ENCODE measurements at regions not wholly inside any gene's neighbourhood (a gene's known extent, or its start where the extent isn't known, plus 50 kb on each side); places are given as distances from the start of the nearest gene placed in this dataset.

- Mint-ChIP-seq H3K27ac (no peak overlapping the region), H3K27me3 (no peaks in the 10 kb centered on the region), H3K4me3 (no peak overlapping the region), H3K36me3 (no peaks in the 10 kb centered on the region), H3K4me1 (no peaks in the 10 kb centered on the region), H3K9me3 (peaks cover 0 to 1% of the 10 kb centered on the region in 2 donors)
- DNase-seq, result no peak
- no peak for ATAC-seq (replicated peaks)
Measured at GRCh38 chr14:39755269-39755878, 323.1 kb upstream of the FBXO33 start.

GRCh38 chr14:39740454-39740853 is 308.2 kb upstream of the FBXO33 start:
- DNase-seq (no peak), ATAC-seq (replicated peaks) (peak in 1 of 2 donors; percentile 10)
- Mint-ChIP-seq H3K36me3 (no peaks in the 10 kb centered on the region), H3K27me3 (no peaks in the 10 kb centered on the region), H3K4me1 (no peaks in the 10 kb centered on the region), H3K27ac (no peak overlapping the region), H3K4me3 (no peak overlapping the region), H3K9me3 (peaks cover 4 to 7% of the 10 kb centered on the region in 2 donors)

GRCh38 chr14:39739796-39740195 is 307.6 kb upstream of the FBXO33 start:
- peaks cover 4 to 7% of the 10 kb centered on the region in 2 donors for H3K9me3 Mint-ChIP-seq
- DNase-seq, result no peak
- no peaks in the 10 kb centered on the region for H3K36me3 Mint-ChIP-seq
- H3K27ac Mint-ChIP-seq, result no peak overlapping the region
- no peak for ATAC-seq (replicated peaks)
- no peaks in the 10 kb centered on the region for H3K4me1 Mint-ChIP-seq
- H3K27me3 Mint-ChIP-seq, result no peaks in the 10 kb centered on the region
- H3K4me3 Mint-ChIP-seq, result no peak overlapping the region

- H3K9me3 Mint-ChIP-seq, result peaks cover 5 to 10% of the 10 kb centered on the region in 2 donors
- DNase-seq (no peak), ATAC-seq (replicated peaks) (no peak)
- no peak overlapping the region for H3K4me3 Mint-ChIP-seq
- H3K27ac Mint-ChIP-seq, result no peak overlapping the region
- no peaks in the 10 kb centered on the region for H3K4me1 Mint-ChIP-seq
- no peaks in the 10 kb centered on the region for H3K36me3 Mint-ChIP-seq
- H3K27me3 Mint-ChIP-seq, result no peaks in the 10 kb centered on the region
Measured at GRCh38 chr14:39734306-39734705, 302.1 kb upstream of the FBXO33 start.

GRCh38 chr14:39733741-39734140 is 301.5 kb upstream of the FBXO33 start:
- Mint-ChIP-seq H3K9me3 (peaks cover 11 to 15% of the 10 kb centered on the region in 2 donors), H3K27me3 (no peaks in the 10 kb centered on the region), H3K27ac (no peak overlapping the region), H3K4me1 (no peaks in the 10 kb centered on the region), H3K4me3 (no peak overlapping the region), H3K36me3 (no peaks in the 10 kb centered on the region)
- ATAC-seq (replicated peaks) (peak; percentile 23 to 41), DNase-seq (no peak)

- Mint-ChIP-seq H3K27me3 (no peaks in the 10 kb centered on the region), H3K27ac (no peak overlapping the region), H3K36me3 (no peaks in the 10 kb centered on the region), H3K4me3 (no peak overlapping the region), H3K9me3 (peaks cover 7 to 14% of the 10 kb centered on the region in 2 donors), H3K4me1 (no peaks in the 10 kb centered on the region)
- DNase-seq (no peak), ATAC-seq (replicated peaks) (no peak)
Measured at GRCh38 chr14:39731912-39732311, 299.7 kb upstream of the FBXO33 start.

GRCh38 chr14:39726563-39726962 is 294.3 kb upstream of the FBXO33 start:
- H3K36me3 Mint-ChIP-seq, result no peaks in the 10 kb centered on the region

GRCh38 chr14:39722547-39723273 is 290.5 kb upstream of the FBXO33 start:
- ATAC-seq (replicated peaks) (no peak), DNase-seq (no peak)
- H3K4me1 Mint-ChIP-seq, result no peaks in the 10 kb centered on the region
- H3K36me3 Mint-ChIP-seq, result no peaks in the 10 kb centered on the region
- no peak overlapping the region for H3K27ac Mint-ChIP-seq
- H3K27me3 Mint-ChIP-seq, result no peaks in the 10 kb centered on the region
- no peak overlapping the region for H3K4me3 Mint-ChIP-seq
- no peaks in the 10 kb centered on the region for H3K9me3 Mint-ChIP-seq

More at GRCh38 chr14:39726563-39726962, 294.3 kb upstream of the FBXO33 start:
- Mint-ChIP-seq H3K4me1 (no peaks in the 10 kb centered on the region), H3K27ac (no peak overlapping the region), H3K4me3 (no peak overlapping the region), H3K27me3 (no peaks in the 10 kb centered on the region), H3K9me3 (peaks cover 7 to 10% of the 10 kb centered on the region in 2 donors)
- no peak for DNase-seq
- ATAC-seq (replicated peaks), result no peak

GRCh38 chr14:39716987-39717570 is 284.8 kb upstream of the FBXO33 start:
- no peak for DNase-seq

GRCh38 chr14:39712293-39712999 is 280.2 kb upstream of the FBXO33 start:
- Mint-ChIP-seq H3K36me3 (no peaks in the 10 kb centered on the region), H3K4me3 (no peak overlapping the region), H3K27ac (no peak overlapping the region), H3K4me1 (no peaks in the 10 kb centered on the region), H3K9me3 (peaks cover 3 to 6% of the 10 kb centered on the region in 2 donors), H3K27me3 (no peaks in the 10 kb centered on the region)
- no peak for DNase-seq
- ATAC-seq (replicated peaks), result no peak

More at GRCh38 chr14:39716987-39717570, 284.8 kb upstream of the FBXO33 start:
- ATAC-seq (replicated peaks), result no peak
- Mint-ChIP-seq H3K36me3 (no peaks in the 10 kb centered on the region), H3K27me3 (no peaks in the 10 kb centered on the region), H3K4me1 (no peaks in the 10 kb centered on the region), H3K4me3 (no peak overlapping the region), H3K27ac (no peak overlapping the region), H3K9me3 (no peaks in the 10 kb centered on the region)

GRCh38 chr14:39704594-39704993 is 272.4 kb upstream of the FBXO33 start:
- Mint-ChIP-seq H3K27ac (no peak overlapping the region), H3K36me3 (no peaks in the 10 kb centered on the region)

GRCh38 chr14:39694341-39694740 is 262.1 kb upstream of the FBXO33 start:
- Mint-ChIP-seq H3K36me3 (no peaks in the 10 kb centered on the region), H3K27me3 (no peaks in the 10 kb centered on the region), H3K9me3 (peaks cover 0 to 8% of the 10 kb centered on the region in 2 donors), H3K4me1 (no peaks in the 10 kb centered on the region), H3K4me3 (no peak overlapping the region), H3K27ac (no peak overlapping the region)
- ATAC-seq (replicated peaks) (no peak), DNase-seq (no peak)

More at GRCh38 chr14:39704594-39704993, 272.4 kb upstream of the FBXO33 start:
- DNase-seq (no peak), ATAC-seq (replicated peaks) (no peak)
- no peaks in the 10 kb centered on the region for H3K4me1 Mint-ChIP-seq
- H3K27me3 Mint-ChIP-seq, result no peaks in the 10 kb centered on the region
- H3K4me3 Mint-ChIP-seq, result no peak overlapping the region
- H3K9me3 Mint-ChIP-seq, result peaks cover 12 to 20% of the 10 kb centered on the region in 2 donors

GRCh38 chr14:39683691-39684260 is 251.5 kb upstream of the FBXO33 start:
- Mint-ChIP-seq H3K4me1 (no peaks in the 10 kb centered on the region), H3K9me3 (peaks cover 4 to 5% of the 10 kb centered on the region in 2 donors), H3K4me3 (no peak overlapping the region), H3K27ac (no peak overlapping the region), H3K27me3 (no peaks in the 10 kb centered on the region), H3K36me3 (no peaks in the 10 kb centered on the region)
- DNase-seq, result no peak
- ATAC-seq (replicated peaks), result no peak

- H3K9me3 Mint-ChIP-seq, result peaks cover 4 to 5% of the 10 kb centered on the region in 2 donors
- ATAC-seq (replicated peaks) (no peak), DNase-seq (no peak)
- no peaks in the 10 kb centered on the region for H3K36me3 Mint-ChIP-seq
- no peak overlapping the region for H3K4me3 Mint-ChIP-seq
- H3K4me1 Mint-ChIP-seq, result no peaks in the 10 kb centered on the region
- H3K27ac Mint-ChIP-seq, result no peak overlapping the region
- no peaks in the 10 kb centered on the region for H3K27me3 Mint-ChIP-seq
Measured at GRCh38 chr14:39682582-39682981, 250.3 kb upstream of the FBXO33 start.
